G401.6 (cell line): ENCODE measurements at regions not wholly inside any gene's neighbourhood (a gene's known extent, or its start where the extent isn't known, plus 50 kb on each side); places are given as distances from the start of the nearest gene placed in this dataset.

Experiments used
- FAIRE-seq: peaks from 2 replicates; lab custom pipeline; 2012; peaks lifted over from hg19 to GRCh38; lab: Jason Lieb, UNC

- no peak for FAIRE-seq
Observed at GRCh38 chr5:7955476-7955875, 86.5 kb downstream of the MTRR start.

GRCh38 chr5:7957329-7957728, 88.4 kb downstream of the MTRR start:
- FAIRE-seq, result no peak

- no peak for FAIRE-seq
Observed at GRCh38 chr5:7960142-7960541, 91.2 kb downstream of the MTRR start.

GRCh38 chr5:7961540-7961939, 92.6 kb downstream of the MTRR start:
- FAIRE-seq, result no peak

- no peak for FAIRE-seq
Observed at GRCh38 chr5:7970816-7971215, 101.9 kb downstream of the MTRR start.

GRCh38 chr5:7976411-7977190, 107.7 kb downstream of the MTRR start:
- FAIRE-seq, result no peak

- no peak for FAIRE-seq
Observed at GRCh38 chr5:7978114-7978513, 109.2 kb downstream of the MTRR start.

- no peak for FAIRE-seq
Observed at GRCh38 chr5:7978991-7979390, 110.0 kb downstream of the MTRR start.

GRCh38 chr5:7980881-7981280, 111.9 kb downstream of the MTRR start:
- FAIRE-seq, result no peak

- no peak for FAIRE-seq
Observed at GRCh38 chr5:7983433-7983832, 114.5 kb downstream of the MTRR start.

GRCh38 chr5:7991125-7991821, 122.3 kb downstream of the MTRR start:
- no peak for FAIRE-seq

- no peak for FAIRE-seq
Observed at GRCh38 chr5:7995688-7996294, 126.8 kb downstream of the MTRR start.

GRCh38 chr5:8005416-8005815, 136.5 kb downstream of the MTRR start:
- FAIRE-seq, result no peak

GRCh38 chr5:8012131-8012977, 143.4 kb downstream of the MTRR start:
- no peak for FAIRE-seq

- no peak for FAIRE-seq
Observed at GRCh38 chr5:8013948-8014710, 145.2 kb downstream of the MTRR start.

GRCh38 chr5:8019719-8020218, 150.8 kb downstream of the MTRR start:
- no peak for FAIRE-seq

- FAIRE-seq, result no peak
Observed at GRCh38 chr5:8020861-8021514, 152.0 kb downstream of the MTRR start.

- no peak for FAIRE-seq
Observed at GRCh38 chr5:8028243-8028642, 159.3 kb downstream of the MTRR start.

- no peak for FAIRE-seq
Observed at GRCh38 chr5:8033261-8033660, 164.3 kb downstream of the MTRR start.

GRCh38 chr5:8034852-8035251, 165.9 kb downstream of the MTRR start:
- FAIRE-seq, result no peak

GRCh38 chr5:8048920-8049319, 180.0 kb downstream of the MTRR start:
- FAIRE-seq, result no peak
